Activated naive CD4-positive, alpha-beta T cell treated with anti-CD3 and anti-CD28 coated beads, Interleukin-2, amount 10 ng/mL, durations not matched to agents 7 days and 5 days (primary cell): ENCODE measurements at regions not wholly inside any gene's neighbourhood (a gene's known extent, or its start where the extent isn't known, plus 50 kb on each side); places are given as distances from the start of the nearest gene placed in this dataset.

Source experiments
- CTCF ChIA-PET: fragments of 350-600 bp; sonication (Branson Sonifier 250); formaldehyde crosslinking; loops from one replicate; lab custom pipeline; 2021; ENCODE audit warnings: antibody characterized with exemption; lab: Charles Lee
- DNase-seq: peaks from one replicate; pipeline ENCODE4 v3.0.0-alpha.2; 2020
- H3K27ac Mint-ChIP-seq: one replicate; pipeline ENCODE4 v1.8.0; 2021; ENCODE audit warnings: mild to moderate bottlenecking, moderate library complexity, mixed read lengths
- H3K27me3 Mint-ChIP-seq: one replicate; pipeline ENCODE4 v1.8.0; 2021; ENCODE audit warnings: mild to moderate bottlenecking, mixed read lengths
- H3K36me3 Mint-ChIP-seq: one replicate; pipeline ENCODE4 v1.8.0; 2021; ENCODE audit warnings: mixed read lengths
- H3K4me1 Mint-ChIP-seq: one replicate; pipeline ENCODE4 v1.8.0; 2021; ENCODE audit warnings: mixed read lengths
- H3K4me3 Mint-ChIP-seq: one replicate; pipeline ENCODE4 v1.8.0; 2021; ENCODE audit warnings: mild to moderate bottlenecking, moderate library complexity, mixed read lengths
- H3K9me3 Mint-ChIP-seq: one replicate; pipeline ENCODE4 v1.8.0; 2021; ENCODE audit warnings: mixed read lengths

DNA sequence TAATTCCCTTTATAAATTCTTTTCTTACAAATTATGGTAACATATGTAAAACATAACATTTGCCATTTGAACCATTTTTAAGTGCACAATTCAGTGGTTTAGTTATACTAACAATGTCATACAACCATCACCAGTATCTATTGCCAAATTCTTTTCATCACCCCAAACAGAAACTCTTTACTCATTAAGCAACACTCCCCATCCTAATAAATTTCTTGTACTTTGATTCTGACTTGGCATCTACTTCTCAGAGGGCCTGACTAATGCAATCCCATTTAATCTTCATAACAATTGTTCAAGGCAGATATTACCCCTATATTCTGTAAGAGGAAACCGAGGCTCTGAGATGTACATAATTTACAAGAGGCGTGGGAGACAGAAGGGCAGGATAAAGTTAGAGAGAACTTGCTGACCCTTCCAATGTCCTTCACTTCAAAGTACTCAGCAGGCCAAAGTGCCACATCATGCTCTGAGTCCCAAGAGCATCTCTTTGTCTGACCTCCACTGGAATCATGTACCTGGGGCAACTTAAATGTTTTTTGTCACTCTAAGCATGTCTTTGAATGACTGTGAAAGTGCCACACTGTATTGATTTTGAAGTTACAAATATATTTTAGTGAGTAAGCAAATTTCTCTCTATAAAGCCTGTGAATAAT, 255.3 kb downstream of the KIF4B start:
- H3K9me3 Mint-ChIP-seq, result no peaks in the 10 kb centered on the region
- CTCF ChIA-PET, result no interaction called here
- no peaks in the 10 kb centered on the region for H3K27me3 Mint-ChIP-seq
- no peak overlapping the region for H3K27ac Mint-ChIP-seq
- DNase-seq, result no peak
- H3K4me3 Mint-ChIP-seq, result no peak overlapping the region
- no peaks in the 10 kb centered on the region for H3K4me1 Mint-ChIP-seq
- no peaks in the 10 kb centered on the region for H3K36me3 Mint-ChIP-seq

DNA sequence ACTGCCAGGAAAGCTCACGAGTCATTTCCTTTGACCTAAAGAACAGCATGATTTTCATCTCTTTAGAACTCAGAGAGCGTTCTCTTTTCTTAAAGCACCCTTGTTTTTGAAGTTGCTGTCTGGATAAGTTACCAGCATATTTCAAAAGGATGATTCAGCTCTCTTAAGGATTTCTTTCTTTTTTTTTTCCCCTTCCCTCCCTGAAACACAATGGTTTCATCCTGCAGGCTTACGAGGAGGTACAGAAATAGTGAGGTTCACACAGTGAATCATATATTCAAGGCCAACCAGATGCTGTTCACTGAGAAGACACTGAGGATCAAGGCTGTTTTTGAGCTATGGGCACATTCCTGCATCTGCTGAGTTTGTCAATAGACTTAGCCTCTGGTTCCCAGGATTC, 257.2 kb downstream of the KIF4B start:
- H3K9me3 Mint-ChIP-seq, result no peaks in the 10 kb centered on the region
- H3K36me3 Mint-ChIP-seq, result no peaks in the 10 kb centered on the region
- no peak overlapping the region for H3K27ac Mint-ChIP-seq
- H3K27me3 Mint-ChIP-seq, result no peaks in the 10 kb centered on the region
- no peak for DNase-seq
- no peaks in the 10 kb centered on the region for H3K4me1 Mint-ChIP-seq
- CTCF ChIA-PET, result no interaction called here
- H3K4me3 Mint-ChIP-seq, result no peak overlapping the region

DNA sequence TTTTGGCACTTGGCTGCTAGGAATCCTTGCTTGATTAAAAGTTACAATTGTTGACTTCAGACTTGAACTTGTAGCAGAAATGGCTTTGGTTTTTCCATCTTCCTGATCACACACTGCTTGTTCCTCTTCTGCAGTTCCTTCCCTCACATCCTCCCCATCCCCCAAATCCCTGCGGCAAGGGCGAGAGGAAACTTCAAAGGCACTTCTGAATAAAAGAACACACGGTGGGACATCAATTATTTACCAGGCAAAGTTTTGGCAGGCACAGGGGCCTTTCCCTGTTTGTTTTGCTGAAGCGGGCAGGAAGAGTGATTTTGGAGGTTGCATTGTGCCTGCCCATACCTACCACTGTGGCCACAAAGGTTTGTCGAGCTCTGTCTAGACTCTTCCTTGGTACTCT, 260.9 kb downstream of the KIF4B start:
- Mint-ChIP-seq H3K27me3 (no peaks in the 10 kb centered on the region), H3K36me3 (no peaks in the 10 kb centered on the region), H3K4me1 (no peaks in the 10 kb centered on the region), H3K9me3 (no peaks in the 10 kb centered on the region), H3K27ac (no peak overlapping the region), H3K4me3 (no peak overlapping the region)
- DNase-seq, result no peak
- CTCF ChIA-PET, result no interaction called here

DNA sequence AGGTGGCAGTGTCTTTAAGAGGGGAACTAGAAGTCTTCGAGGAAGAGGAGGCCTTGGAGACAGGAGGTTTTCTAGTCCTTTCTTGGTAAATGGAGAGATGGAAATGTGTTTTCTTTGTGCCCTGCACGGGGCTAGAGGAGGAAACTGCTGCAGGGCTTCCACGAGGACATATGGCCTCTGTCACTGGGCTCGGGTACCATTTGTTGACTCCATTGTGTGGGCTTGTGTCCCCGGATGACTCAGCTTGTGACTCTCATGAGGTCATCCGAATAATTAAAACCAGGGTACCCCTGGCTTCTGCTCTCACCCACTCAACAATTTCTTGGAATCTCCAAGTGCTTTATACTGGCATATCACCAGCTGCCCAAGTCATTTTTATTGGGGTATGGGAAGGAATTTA, 261.7 kb downstream of the KIF4B start:
- DNase-seq, result no peak
- Mint-ChIP-seq H3K9me3 (no peaks in the 10 kb centered on the region), H3K36me3 (no peaks in the 10 kb centered on the region), H3K4me1 (no peaks in the 10 kb centered on the region), H3K27me3 (no peaks in the 10 kb centered on the region), H3K27ac (no peak overlapping the region), H3K4me3 (no peak overlapping the region)
- CTCF ChIA-PET, result interaction anchor here (0.6 kb wide), 1 partner anchor 266 kb away, joined by 3 read pairs; no protein-coding TSS in a partner anchor

DNA sequence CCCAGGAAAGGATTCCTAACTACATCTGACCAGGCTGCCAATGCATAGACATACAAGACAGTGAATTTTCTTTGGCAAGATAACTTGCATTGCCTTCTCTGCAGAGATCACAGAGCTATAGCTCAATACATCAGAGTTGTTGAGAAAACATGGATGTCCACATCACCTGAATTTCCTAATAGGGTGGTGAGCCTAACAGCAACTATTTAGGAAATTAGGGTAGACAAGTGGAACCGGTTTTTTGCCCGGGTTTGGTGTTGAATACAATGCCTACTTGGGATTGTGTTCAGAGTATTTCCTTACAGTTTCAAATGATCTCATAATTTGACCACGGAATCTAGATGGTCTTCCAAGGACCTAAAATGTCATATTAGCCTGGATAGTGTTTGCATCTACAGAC, 262.7 kb downstream of the KIF4B start:
- Mint-ChIP-seq H3K36me3 (no peaks in the 10 kb centered on the region), H3K4me3 (no peak overlapping the region), H3K9me3 (no peaks in the 10 kb centered on the region), H3K4me1 (no peaks in the 10 kb centered on the region), H3K27ac (no peak overlapping the region), H3K27me3 (no peaks in the 10 kb centered on the region)
- no peak for DNase-seq
- CTCF ChIA-PET, result no interaction called here

DNA sequence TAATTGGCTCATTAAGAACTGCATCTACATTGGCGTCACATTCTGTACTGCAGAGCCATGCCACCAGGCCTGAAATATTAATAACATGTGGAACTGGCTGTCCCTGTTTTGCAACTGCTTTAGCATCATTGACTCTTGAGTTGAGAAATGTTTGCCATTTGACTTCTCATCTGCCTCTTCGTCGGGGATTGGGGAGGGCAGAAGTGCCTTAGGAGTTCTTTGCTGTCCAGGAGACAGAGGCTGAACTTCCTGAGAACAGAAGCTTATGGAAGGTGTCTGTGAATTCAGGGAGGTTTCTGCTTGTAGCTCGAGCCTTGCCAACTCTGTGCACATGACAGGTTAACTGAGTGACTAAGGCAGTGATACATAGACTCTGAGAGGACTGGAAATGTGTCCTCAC, 265.0 kb downstream of the KIF4B start:
- Mint-ChIP-seq H3K36me3 (no peaks in the 10 kb centered on the region), H3K27me3 (no peaks in the 10 kb centered on the region), H3K9me3 (no peaks in the 10 kb centered on the region), H3K4me1 (no peaks in the 10 kb centered on the region), H3K27ac (no peak overlapping the region), H3K4me3 (no peak overlapping the region)
- no peak for DNase-seq
- CTCF ChIA-PET, result no interaction called here

DNA sequence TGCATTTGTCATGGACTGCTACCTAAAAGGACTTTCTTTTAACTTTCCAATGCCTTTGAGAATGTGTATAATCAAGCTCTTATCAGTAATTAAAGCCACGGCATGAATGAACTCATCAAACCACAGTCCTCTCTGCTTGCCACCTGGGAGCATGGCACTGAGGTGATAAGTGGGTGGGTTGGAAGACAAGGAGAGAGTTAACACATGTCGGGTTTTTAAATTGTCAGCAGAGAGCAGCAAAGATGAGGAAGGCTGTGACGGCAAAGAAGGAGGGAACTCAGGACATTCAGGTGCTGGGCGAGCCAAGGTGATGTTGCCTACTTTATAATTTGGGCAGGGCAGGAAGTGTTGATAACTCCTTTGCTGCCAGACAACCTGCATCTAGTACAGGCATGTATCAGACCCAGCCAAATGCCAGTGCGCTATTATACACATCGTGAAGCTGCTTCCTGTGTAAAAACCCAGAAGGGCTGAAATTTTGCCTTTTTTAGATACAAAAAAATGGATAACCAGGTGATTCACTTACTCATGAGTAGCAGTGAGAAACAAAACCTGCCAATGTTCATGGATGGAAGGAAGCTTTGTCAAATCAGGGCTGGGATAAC, 269.1 kb downstream of the KIF4B start:
- no peaks in the 10 kb centered on the region for H3K36me3 Mint-ChIP-seq
- H3K4me1 Mint-ChIP-seq, result no peaks in the 10 kb centered on the region
- H3K4me3 Mint-ChIP-seq, result no peak overlapping the region
- no peak for DNase-seq
- no peak overlapping the region for H3K27ac Mint-ChIP-seq
- H3K27me3 Mint-ChIP-seq, result no peaks in the 10 kb centered on the region
- H3K9me3 Mint-ChIP-seq, result no peaks in the 10 kb centered on the region
- CTCF ChIA-PET, result no interaction called here

DNA sequence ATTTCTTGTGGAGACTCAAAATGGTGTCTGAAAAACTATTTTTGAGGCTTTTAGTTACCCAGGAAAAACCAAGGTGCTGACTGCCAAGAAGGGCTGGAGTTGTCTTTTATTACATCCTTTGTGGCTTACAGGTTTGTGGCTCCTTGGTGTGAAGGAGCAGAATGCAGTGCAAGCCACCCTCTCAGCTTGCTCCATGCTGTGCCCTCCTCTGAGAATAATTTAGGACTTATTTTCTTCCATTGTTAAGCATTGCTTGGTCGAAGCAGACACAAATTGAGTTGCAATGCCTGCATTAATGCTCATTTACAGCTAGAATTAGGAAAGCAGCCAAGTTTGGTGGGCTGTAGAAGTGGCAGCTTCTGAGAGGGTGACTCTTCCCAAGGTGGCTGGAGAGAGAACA, 272.2 kb downstream of the KIF4B start:
- CTCF ChIA-PET, result no interaction called here
- Mint-ChIP-seq H3K4me3 (no peak overlapping the region), H3K27ac (no peak overlapping the region), H3K36me3 (no peaks in the 10 kb centered on the region), H3K9me3 (no peaks in the 10 kb centered on the region), H3K27me3 (no peaks in the 10 kb centered on the region), H3K4me1 (no peaks in the 10 kb centered on the region)
- no peak for DNase-seq

DNA sequence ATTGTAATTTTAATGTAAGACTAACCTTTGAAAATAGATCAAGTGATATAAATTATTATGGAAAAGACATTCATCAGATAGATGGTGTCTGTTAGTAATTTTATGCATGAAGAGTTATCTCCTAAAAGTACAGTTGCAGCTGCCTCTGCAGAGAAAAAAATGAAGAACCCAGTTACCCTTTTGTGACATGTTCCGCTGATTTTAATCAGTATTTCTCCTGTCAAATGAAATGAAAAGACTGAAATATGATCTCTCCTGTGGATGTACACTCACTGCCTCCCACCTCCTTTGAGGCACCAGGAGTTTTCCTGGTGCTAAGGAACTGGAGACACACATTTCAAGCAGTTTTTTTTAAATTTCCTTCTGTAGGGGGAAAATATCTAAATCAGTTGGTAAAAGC, 277.4 kb downstream of the KIF4B start:
- no peak overlapping the region for H3K4me3 Mint-ChIP-seq
- H3K27ac Mint-ChIP-seq, result no peak overlapping the region
- DNase-seq, result no peak
- no peaks in the 10 kb centered on the region for H3K9me3 Mint-ChIP-seq
- no peaks in the 10 kb centered on the region for H3K4me1 Mint-ChIP-seq
- CTCF ChIA-PET, result interaction anchor here (0.7 kb wide), 1 partner anchor 495 kb away, joined by 3 read pairs; no protein-coding TSS in a partner anchor
- H3K27me3 Mint-ChIP-seq, result no peaks in the 10 kb centered on the region
- no peaks in the 10 kb centered on the region for H3K36me3 Mint-ChIP-seq

DNA sequence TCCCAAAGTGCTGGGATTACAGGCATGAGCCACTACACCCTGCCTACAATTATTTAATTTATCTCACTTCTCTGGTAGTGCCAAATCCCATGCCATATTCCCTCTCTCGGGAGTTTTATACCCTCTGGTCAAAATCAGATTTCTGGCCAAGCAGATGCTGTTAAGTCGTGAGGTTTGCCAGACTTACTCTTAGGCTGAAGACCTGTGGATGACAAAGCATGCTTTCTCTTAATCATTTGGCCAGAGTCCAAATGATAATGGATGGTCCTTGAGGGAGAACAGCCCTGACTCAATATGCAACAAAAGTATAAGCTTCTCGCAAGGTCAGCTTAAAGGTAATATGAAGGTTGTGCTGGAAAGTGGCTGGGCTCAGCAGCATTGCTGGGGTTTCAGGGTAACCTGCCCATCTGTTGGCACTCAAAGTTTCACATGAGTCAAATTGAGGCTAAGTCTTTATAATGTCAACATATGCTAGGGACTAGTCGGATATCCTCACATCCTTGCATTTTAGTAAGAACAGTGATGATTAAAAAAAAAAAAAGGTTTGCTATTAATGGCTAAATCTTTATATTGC, 280.1 kb downstream of the KIF4B start:
- H3K4me1 Mint-ChIP-seq, result no peaks in the 10 kb centered on the region
- CTCF ChIA-PET, result no interaction called here
- no peaks in the 10 kb centered on the region for H3K27me3 Mint-ChIP-seq
- no peaks in the 10 kb centered on the region for H3K36me3 Mint-ChIP-seq
- H3K27ac Mint-ChIP-seq, result no peak overlapping the region
- H3K9me3 Mint-ChIP-seq, result peaks cover 3% of the 10 kb centered on the region
- no peak for DNase-seq
- no peak overlapping the region for H3K4me3 Mint-ChIP-seq

DNA sequence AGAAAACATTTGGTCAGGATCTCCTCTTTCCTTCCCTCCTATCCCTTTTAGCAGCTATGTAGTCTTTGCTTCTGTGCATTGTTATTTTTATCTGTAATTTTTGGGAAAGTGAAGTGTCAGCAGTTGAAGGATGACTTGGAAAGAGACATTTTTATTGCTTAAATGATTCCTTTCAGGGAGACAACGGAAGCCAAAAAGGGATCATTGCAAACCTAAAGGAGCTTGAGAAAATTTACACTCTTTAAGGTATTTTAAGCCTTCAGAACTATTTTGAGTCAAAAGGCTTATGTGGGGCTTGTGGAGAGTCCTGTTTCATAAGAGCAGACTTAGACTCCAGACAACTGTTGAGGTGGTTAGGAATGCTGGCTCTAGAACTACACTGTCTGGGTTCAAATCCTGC, 281.6 kb downstream of the KIF4B start:
- Mint-ChIP-seq H3K27me3 (no peaks in the 10 kb centered on the region), H3K9me3 (peaks cover 3% of the 10 kb centered on the region), H3K27ac (no peak overlapping the region), H3K36me3 (no peaks in the 10 kb centered on the region), H3K4me1 (no peaks in the 10 kb centered on the region), H3K4me3 (no peak overlapping the region)
- DNase-seq, result no peak
- CTCF ChIA-PET, result no interaction called here

DNA sequence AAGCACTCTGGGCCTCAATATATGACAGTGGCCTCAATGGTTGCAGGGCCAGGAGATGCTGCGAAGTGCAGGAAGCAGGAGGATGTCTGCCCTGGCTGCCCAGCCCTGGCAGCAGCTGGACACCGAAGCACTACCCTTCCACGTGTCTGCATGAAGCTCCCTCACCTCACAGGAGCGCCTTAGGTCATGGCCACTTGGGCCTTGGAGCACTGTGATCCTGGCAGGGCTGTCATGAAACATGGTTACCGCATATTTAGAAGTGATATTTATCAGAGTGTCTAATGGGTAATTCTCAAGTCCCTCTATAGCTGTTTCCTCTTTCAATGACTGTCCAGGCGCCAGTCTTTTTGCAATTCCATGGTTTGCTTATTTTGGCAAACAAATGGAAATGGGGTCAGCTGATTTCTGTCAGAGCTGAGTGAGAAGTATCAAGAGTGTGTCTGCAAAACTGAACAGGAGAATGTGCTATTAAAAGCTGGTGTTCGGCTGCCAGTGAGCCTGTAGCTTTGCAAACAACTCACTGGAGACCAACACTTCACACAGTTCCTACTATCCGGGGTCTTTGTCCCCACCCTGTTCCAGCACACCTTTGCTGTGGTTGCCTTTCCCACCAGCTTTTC, 285.9 kb downstream of the KIF4B start:
- Mint-ChIP-seq H3K27me3 (no peaks in the 10 kb centered on the region), H3K4me1 (no peaks in the 10 kb centered on the region), H3K9me3 (peaks cover 3% of the 10 kb centered on the region), H3K4me3 (no peak overlapping the region), H3K36me3 (no peaks in the 10 kb centered on the region), H3K27ac (no peak overlapping the region)
- CTCF ChIA-PET, result no interaction called here
- no peak for DNase-seq

DNA sequence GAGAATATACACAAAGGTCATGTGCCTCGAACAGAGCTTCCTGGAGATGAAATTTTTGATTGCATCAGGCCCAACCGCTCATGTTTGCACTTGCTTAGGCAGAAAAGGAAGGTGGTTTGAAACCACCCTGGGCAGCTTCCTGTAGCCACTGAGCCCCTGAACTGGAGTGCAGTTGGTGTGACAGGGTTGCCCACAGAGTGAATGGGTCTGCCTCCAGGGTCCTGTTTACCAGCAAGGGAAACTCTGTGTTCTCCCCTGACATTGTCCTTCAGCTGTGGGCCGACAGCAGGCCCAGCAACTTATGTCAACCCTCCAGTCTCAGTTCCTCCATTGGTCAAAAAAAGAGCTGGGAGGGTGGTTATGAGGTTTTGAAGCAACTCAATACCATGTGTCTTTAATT, 289.6 kb downstream of the KIF4B start:
- no peak for DNase-seq
- Mint-ChIP-seq H3K9me3 (no peaks in the 10 kb centered on the region), H3K4me3 (no peak overlapping the region), H3K27me3 (no peaks in the 10 kb centered on the region), H3K27ac (no peak overlapping the region), H3K4me1 (no peaks in the 10 kb centered on the region), H3K36me3 (no peaks in the 10 kb centered on the region)
- CTCF ChIA-PET, result no interaction called here

DNA sequence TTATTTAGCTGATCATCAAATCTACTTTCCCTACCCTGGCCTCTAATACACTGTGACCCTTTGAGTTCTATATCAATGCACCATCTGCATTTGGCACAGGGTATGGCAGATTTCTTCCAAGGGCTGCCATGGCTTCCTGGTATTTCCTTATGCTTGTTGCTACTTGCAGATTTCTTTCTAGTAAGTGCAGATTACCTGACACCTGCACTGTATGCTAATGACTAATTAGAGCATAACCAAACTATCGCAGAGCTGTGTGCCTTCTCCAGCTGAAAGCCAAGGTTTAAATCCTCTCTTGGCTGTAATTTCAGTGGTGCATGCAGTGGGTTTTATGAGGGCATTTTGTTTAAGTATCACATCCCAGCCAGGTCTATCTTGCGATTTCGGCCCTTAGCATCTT, 293.7 kb downstream of the KIF4B start:
- Mint-ChIP-seq H3K4me1 (no peaks in the 10 kb centered on the region), H3K9me3 (no peaks in the 10 kb centered on the region), H3K27ac (no peak overlapping the region), H3K36me3 (no peaks in the 10 kb centered on the region), H3K27me3 (no peaks in the 10 kb centered on the region), H3K4me3 (no peak overlapping the region)
- CTCF ChIA-PET, result no interaction called here
- no peak for DNase-seq

DNA sequence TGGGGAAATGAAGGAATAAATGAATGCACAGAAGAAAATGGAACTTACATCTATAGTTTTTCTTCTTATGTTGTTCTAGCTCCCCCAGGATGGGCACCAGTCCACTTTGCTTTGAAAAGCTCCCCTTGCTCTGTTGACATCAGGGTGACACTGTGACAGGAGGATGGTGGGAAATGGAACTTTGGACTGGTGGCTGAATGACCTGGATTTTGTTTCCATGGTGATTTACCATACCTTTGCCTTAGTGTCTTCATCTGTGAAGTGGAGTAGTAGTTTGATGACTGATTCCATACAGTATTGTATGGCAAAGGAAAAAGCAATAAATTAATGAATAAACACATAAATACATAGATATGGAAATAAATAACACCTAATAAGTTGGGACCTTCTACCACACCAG, 294.7 kb downstream of the KIF4B start:
- Mint-ChIP-seq H3K4me3 (no peak overlapping the region), H3K36me3 (no peaks in the 10 kb centered on the region), H3K4me1 (no peaks in the 10 kb centered on the region), H3K27ac (no peak overlapping the region), H3K9me3 (no peaks in the 10 kb centered on the region), H3K27me3 (no peaks in the 10 kb centered on the region)
- DNase-seq, result no peak
- CTCF ChIA-PET, result no interaction called here
